MM.1S (cell line): ENCODE measurements at regions not wholly inside any gene's neighbourhood (a gene's known extent, or its start where the extent isn't known, plus 50 kb on each side); places are given as distances from the start of the nearest gene placed in this dataset.
"Not testable (repeated sequence)": the region's sequence is repeated elsewhere in the genome, so short reads cannot be mapped to it uniquely, and the experiment has no call there.

Source experiments
- DNase-seq: peaks from one replicate; pipeline ENCODE4 v3.0.0-alpha.2; 2015
- H2AFZ ChIP-seq: fragments of 300-600 bp; sonication (generic); 2 replicates; pipeline ENCODE4 v1.6.0; 2016; ENCODE audit warnings: antibody characterized with exemption, low read length
- H3F3A ChIP-seq: fragments of 300-600 bp; sonication (generic); 2 replicates; pipeline ENCODE4 v1.6.1; 2016; ENCODE audit warnings: mild to moderate bottlenecking, antibody characterized with exemption, low read length, moderate library complexity, mixed read lengths; ENCODE audit not compliant: insufficient read depth
- H3K27ac ChIP-seq: fragments of 300-600 bp; sonication (generic); 2 replicates; pipeline ENCODE4 v1.5.1; 2016; ENCODE audit warnings: mild to moderate bottlenecking, low read length
- H3K27me3 ChIP-seq: fragments of 300-600 bp; sonication (generic); replicated peaks from 2 replicates; pipeline ENCODE4 v1.6.0; 2016; ENCODE audit warnings: low read length; ENCODE audit not compliant: insufficient read depth
- H3K36me3 ChIP-seq: fragments of 300-600 bp; sonication (generic); replicated peaks from 2 replicates; pipeline ENCODE4 v1.6.1; 2016; ENCODE audit warnings: mild to moderate bottlenecking, low read length, mixed read lengths; ENCODE audit not compliant: insufficient read depth
- H3K4me1 ChIP-seq: fragments of 300-600 bp; sonication (generic); 2 replicates; pipeline ENCODE4 v1.6.1; 2016; ENCODE audit warnings: low read length, mixed read lengths
- H3K4me2 ChIP-seq: fragments of 300-600 bp; sonication (generic); 2 replicates; pipeline ENCODE4 v1.6.0; 2016; ENCODE audit warnings: low read depth, low read length
- H3K4me3 ChIP-seq: fragments of 300-600 bp; sonication (generic); 2 replicates; pipeline ENCODE4 v1.5.1; 2016; ENCODE audit warnings: low read length, mixed read lengths
- H3K79me2 ChIP-seq: fragments of 300-600 bp; sonication (generic); 2 replicates; pipeline ENCODE4 v1.6.1; 2016; ENCODE audit warnings: mixed run types, low read length, mixed read lengths
- H3K9ac ChIP-seq: fragments of 300-600 bp; sonication (generic); 2 replicates; pipeline ENCODE4 v1.6.1; 2016; ENCODE audit warnings: low read length, mixed read lengths
- H3K9me2 ChIP-seq: fragments of 300-600 bp; sonication (generic); replicated peaks from 2 replicates; pipeline ENCODE4 v1.6.1; 2016; ENCODE audit warnings: mild to moderate bottlenecking, low read length, mixed read lengths; ENCODE audit not compliant: insufficient read depth
- H3K9me3 ChIP-seq: fragments of 300-600 bp; sonication (generic); replicated peaks from 2 replicates; pipeline ENCODE4 v1.6.1; 2016; ENCODE audit warnings: mild to moderate bottlenecking, low read length, mixed read lengths; ENCODE audit not compliant: insufficient read depth
- H4K20me1 ChIP-seq: fragments of 300-600 bp; sonication (generic); 2 replicates; pipeline ENCODE4 v1.6.1; 2016; ENCODE audit warnings: mild to moderate bottlenecking, low read length, moderate library complexity, mixed read lengths; ENCODE audit not compliant: insufficient read depth
- EZH2 ChIP-seq: fragments of 300-600 bp; sonication (generic); optimal IDR thresholded peaks from 2 replicates; pipeline ENCODE3; 2017; ENCODE audit warnings: low read depth, mild to moderate bottlenecking, antibody characterized with exemption, low read length, mixed read lengths
- EZH2phosphoT487 ChIP-seq: fragments of 300-600 bp; sonication (generic); IDR thresholded peaks from 2 replicates; pipeline ENCODE4 v1.6.1; 2018; ENCODE audit warnings: antibody characterized with exemption, low read length
- TF ChIP-seq, protein P1 (sequence below): fragments of 300-600 bp; sonication (generic); IDR thresholded peaks from 2 replicates; pipeline ENCODE4 v1.5.1; 2016; ENCODE audit warnings: antibody characterized with exemption, low read length, mixed read lengths

GRCh38 chr2:215635071-215635787 is 199.4 kb upstream of the FN1 start:
- Histone ChIP-seq H3K27ac (no peak overlapping the region), H3K4me3 (no peak overlapping the region), H3F3A (no peaks in the 10 kb centered on the region), H2AFZ (no peak overlapping the region), H3K4me1 (no peaks in the 10 kb centered on the region), H3K9me2 (no peaks in the 10 kb centered on the region), H3K27me3 (no peaks in the 10 kb centered on the region), H3K4me2 (no peak overlapping the region), H3K9ac (no peak overlapping the region), H3K79me2 (no peaks in the 10 kb centered on the region), H3K9me3 (no peaks in the 10 kb centered on the region), H3K36me3 (no peaks in the 10 kb centered on the region), H4K20me1 (no peaks in the 10 kb centered on the region)
- TF ChIP-seq, protein P1, sequence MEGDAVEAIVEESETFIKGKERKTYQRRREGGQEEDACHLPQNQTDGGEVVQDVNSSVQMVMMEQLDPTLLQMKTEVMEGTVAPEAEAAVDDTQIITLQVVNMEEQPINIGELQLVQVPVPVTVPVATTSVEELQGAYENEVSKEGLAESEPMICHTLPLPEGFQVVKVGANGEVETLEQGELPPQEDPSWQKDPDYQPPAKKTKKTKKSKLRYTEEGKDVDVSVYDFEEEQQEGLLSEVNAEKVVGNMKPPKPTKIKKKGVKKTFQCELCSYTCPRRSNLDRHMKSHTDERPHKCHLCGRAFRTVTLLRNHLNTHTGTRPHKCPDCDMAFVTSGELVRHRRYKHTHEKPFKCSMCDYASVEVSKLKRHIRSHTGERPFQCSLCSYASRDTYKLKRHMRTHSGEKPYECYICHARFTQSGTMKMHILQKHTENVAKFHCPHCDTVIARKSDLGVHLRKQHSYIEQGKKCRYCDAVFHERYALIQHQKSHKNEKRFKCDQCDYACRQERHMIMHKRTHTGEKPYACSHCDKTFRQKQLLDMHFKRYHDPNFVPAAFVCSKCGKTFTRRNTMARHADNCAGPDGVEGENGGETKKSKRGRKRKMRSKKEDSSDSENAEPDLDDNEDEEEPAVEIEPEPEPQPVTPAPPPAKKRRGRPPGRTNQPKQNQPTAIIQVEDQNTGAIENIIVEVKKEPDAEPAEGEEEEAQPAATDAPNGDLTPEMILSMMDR: no peak
- TF ChIP-seq EZH2phosphoT487: no peak
- TF ChIP-seq EZH2: no peak
- DNase-seq: no peak

DNA sequence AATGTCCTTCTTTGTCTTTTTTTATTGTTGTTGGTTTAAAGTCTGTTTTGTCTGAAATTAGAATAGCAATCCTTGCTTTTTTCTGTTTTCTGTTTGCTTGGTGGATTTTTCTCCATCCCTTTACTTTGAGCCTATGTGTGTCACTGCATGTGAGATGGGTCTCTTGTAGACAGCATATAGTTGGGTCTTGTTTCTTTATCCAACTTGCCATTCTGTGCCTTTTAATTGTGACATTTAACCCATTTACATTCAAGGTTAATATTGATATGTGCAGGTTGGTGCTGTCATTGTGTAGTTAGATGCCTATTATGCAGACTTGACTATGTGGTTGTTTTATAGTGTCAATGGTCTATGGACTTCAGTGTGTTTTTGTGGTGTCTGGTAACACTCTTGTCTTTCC is 197.5 kb upstream of the FN1 start:
- H3K27ac ChIP-seq: no peak overlapping the region
- no peaks in the 10 kb centered on the region for H3K36me3 ChIP-seq
- no peak overlapping the region for H3K9ac ChIP-seq
- H3K4me1 ChIP-seq: no peaks in the 10 kb centered on the region
- H3K27me3 ChIP-seq: no peaks in the 10 kb centered on the region
- no peak for TF ChIP-seq EZH2phosphoT487
- TF ChIP-seq, protein P1: no peak
- TF ChIP-seq EZH2: no peak
- no peak for DNase-seq
- H3K4me2 ChIP-seq: no peak overlapping the region
- no peaks in the 10 kb centered on the region for H4K20me1 ChIP-seq
- H2AFZ ChIP-seq: no peak overlapping the region
- H3K9me2 ChIP-seq: no peaks in the 10 kb centered on the region
- H3K4me3 ChIP-seq: no peak overlapping the region
- no peaks in the 10 kb centered on the region for H3K79me2 ChIP-seq
- H3K9me3 ChIP-seq: no peaks in the 10 kb centered on the region
- H3F3A ChIP-seq: no peaks in the 10 kb centered on the region

- Histone ChIP-seq H3K9me2 (no peaks in the 10 kb centered on the region), H3K79me2 (no peaks in the 10 kb centered on the region), H3K27me3 (no peaks in the 10 kb centered on the region), H3K9me3 (no peaks in the 10 kb centered on the region), H3K36me3 (no peaks in the 10 kb centered on the region), H3F3A (no peaks in the 10 kb centered on the region), H3K4me1 (no peaks in the 10 kb centered on the region), H3K4me3 (no peak overlapping the region), H3K9ac (no peak overlapping the region), H2AFZ (no peak overlapping the region), H3K4me2 (no peak overlapping the region), H4K20me1 (no peaks in the 10 kb centered on the region), H3K27ac (no peak overlapping the region)
- no peak for DNase-seq
- TF ChIP-seq EZH2 (no peak), EZH2phosphoT487 (no peak)
- TF ChIP-seq, protein P1: no peak
Observed at GRCh38 chr2:215631696-215632095, 195.8 kb upstream of the FN1 start.

- H3K27me3 ChIP-seq, H3K4me3 ChIP-seq, H3K4me2 ChIP-seq, H3K4me1 ChIP-seq, H3F3A ChIP-seq, H3K27ac ChIP-seq, H3K79me2 ChIP-seq, H3K9me2 ChIP-seq, DNase-seq, H3K9ac ChIP-seq, H3K36me3 ChIP-seq, H3K9me3 ChIP-seq, H4K20me1 ChIP-seq, H2AFZ ChIP-seq: not testable (repeated sequence)
Observed at GRCh38 chr2:215630796-215631195, 194.9 kb upstream of the FN1 start.
